ENCODE measurements at regions not wholly inside any gene's neighbourhood (a gene's known extent, or its start where the extent isn't known, plus 50 kb on each side); places are given as distances from the start of the nearest gene placed in this dataset.

- no peak overlapping the region for H2AK5ac ChIP-seq (ENCODE audit: low read length)
- no peak overlapping the region for H3K14ac ChIP-seq (ENCODE audit: low read length)
- no CpG with 5 or more reads among the region's 3 CpGs for WGBS (ENCODE audit: extremely low coverage, insufficient coverage, insufficient read length)
- H3K23ac ChIP-seq (ENCODE audit: low read length): no peak overlapping the region
- H4K8ac ChIP-seq (ENCODE audit: low read depth, low read length): no peak overlapping the region
- no peak overlapping the region for H4K91ac ChIP-seq (ENCODE audit: low read depth, low read length)
- no peak overlapping the region for H2BK12ac ChIP-seq (ENCODE audit: low read length)
- H3K79me2 ChIP-seq (ENCODE audit: control insufficient read depth, insufficient read depth, low read length, poor library complexity): no peaks in the 10 kb centered on the region
- H2AFZ ChIP-seq (ENCODE audit: insufficient read depth, low read length, poor library complexity): no peak overlapping the region
- no peaks in the 10 kb centered on the region for H3K9me3 ChIP-seq (ENCODE audit: insufficient read depth, low read depth, low read length)
- H3K4ac ChIP-seq (ENCODE audit: low read depth, low read length): no peak overlapping the region
- no peak overlapping the region for H2BK120ac ChIP-seq (ENCODE audit: insufficient read depth, low read length, poor library complexity)
- no peak overlapping the region for H3K27ac ChIP-seq (ENCODE audit: low read depth, low read length)
- H2BK5ac ChIP-seq (ENCODE audit: low read depth, low read length, poor library complexity): no peak overlapping the region
- H3K27me3 ChIP-seq (ENCODE audit: insufficient read depth, low read length): no peaks in the 10 kb centered on the region
- H4K12ac ChIP-seq (ENCODE audit: low read depth, low read length): no peak overlapping the region
- no peak overlapping the region for H3K9ac ChIP-seq (ENCODE audit: low read length)
- H3K4me3 ChIP-seq (ENCODE audit: low read depth, low read length): no peak overlapping the region
- DNase-seq: peak in 1 of 2 donors; percentile 15
- H3K4me1 ChIP-seq (ENCODE audit: control insufficient read depth in 1 of 2, insufficient read depth in 2 of 2, low read length in 2 of 2): peaks cover 3% of the 10 kb centered on the region in 2 experiments
- H3K36me3 ChIP-seq (ENCODE audit: control insufficient read depth in 1 of 2, insufficient read depth in 2 of 2, low read length in 2 of 2): no peaks in the 10 kb centered on the region
- no peaks in the 10 kb centered on the region for H3K79me1 ChIP-seq (ENCODE audit: low read length)
- H3K18ac ChIP-seq (ENCODE audit: low read length): no peak overlapping the region
- H3K4me2 ChIP-seq (ENCODE audit: low read length): no peak overlapping the region
Measured at GRCh38 chr7:132654150-132654549, 77.9 kb upstream of the PLXNA4 start.

- no peaks in the 10 kb centered on the region for H3K9me3 ChIP-seq (ENCODE audit: insufficient read depth, low read depth, low read length)
- no peak overlapping the region for H2BK12ac ChIP-seq (ENCODE audit: low read length)
- H3K27ac ChIP-seq (ENCODE audit: low read depth, low read length): no peak overlapping the region
- peaks cover 3% of the 10 kb centered on the region in 2 experiments for H3K4me1 ChIP-seq (ENCODE audit: control insufficient read depth in 1 of 2, insufficient read depth in 2 of 2, low read length in 2 of 2)
- H3K9ac ChIP-seq (ENCODE audit: low read length): no peak overlapping the region
- H3K4me2 ChIP-seq (ENCODE audit: low read length): no peak overlapping the region
- H2BK5ac ChIP-seq (ENCODE audit: low read depth, low read length, poor library complexity): no peak overlapping the region
- no peak for DNase-seq
- no peak overlapping the region for H4K12ac ChIP-seq (ENCODE audit: low read depth, low read length)
- H2AK5ac ChIP-seq (ENCODE audit: low read length): no peak overlapping the region
- H3K4me3 ChIP-seq (ENCODE audit: low read depth, low read length): no peak overlapping the region
- H3K23ac ChIP-seq (ENCODE audit: low read length): no peak overlapping the region
- no CpG with 5 or more reads among the region's 4 CpGs for WGBS (ENCODE audit: extremely low coverage, insufficient coverage, insufficient read length)
- no peak overlapping the region for H4K91ac ChIP-seq (ENCODE audit: low read depth, low read length)
- H3K14ac ChIP-seq (ENCODE audit: low read length): no peak overlapping the region
- no peaks in the 10 kb centered on the region for H3K27me3 ChIP-seq (ENCODE audit: insufficient read depth, low read length)
- no peak overlapping the region for H4K8ac ChIP-seq (ENCODE audit: low read depth, low read length)
- no peak overlapping the region for H3K4ac ChIP-seq (ENCODE audit: low read depth, low read length)
- H2BK120ac ChIP-seq (ENCODE audit: insufficient read depth, low read length, poor library complexity): no peak overlapping the region
- no peaks in the 10 kb centered on the region for H3K36me3 ChIP-seq (ENCODE audit: control insufficient read depth in 1 of 2, insufficient read depth in 2 of 2, low read length in 2 of 2)
- H2AFZ ChIP-seq (ENCODE audit: insufficient read depth, low read length, poor library complexity): no peak overlapping the region
- H3K79me2 ChIP-seq (ENCODE audit: control insufficient read depth, insufficient read depth, low read length, poor library complexity): no peaks in the 10 kb centered on the region
- no peak overlapping the region for H3K18ac ChIP-seq (ENCODE audit: low read length)
- H3K79me1 ChIP-seq (ENCODE audit: low read length): no peaks in the 10 kb centered on the region
Measured at GRCh38 chr7:132653366-132653930, 77.2 kb upstream of the PLXNA4 start.

- H3K9ac ChIP-seq (ENCODE audit: low read length): no peak overlapping the region
- no peak overlapping the region for H3K18ac ChIP-seq (ENCODE audit: low read length)
- no peaks in the 10 kb centered on the region for H3K9me3 ChIP-seq (ENCODE audit: insufficient read depth, low read depth, low read length)
- no peak for DNase-seq
- H3K27ac ChIP-seq (ENCODE audit: low read depth, low read length): no peak overlapping the region
- no peak overlapping the region for H4K12ac ChIP-seq (ENCODE audit: low read depth, low read length)
- H3K4me1 ChIP-seq (ENCODE audit: control insufficient read depth in 1 of 2, insufficient read depth in 2 of 2, low read length in 2 of 2): peaks cover 3% of the 10 kb centered on the region in 2 experiments
- no peaks in the 10 kb centered on the region for H3K27me3 ChIP-seq (ENCODE audit: insufficient read depth, low read length)
- no peak overlapping the region for H3K4me2 ChIP-seq (ENCODE audit: low read length)
- H2BK5ac ChIP-seq (ENCODE audit: low read depth, low read length, poor library complexity): no peak overlapping the region
- no peak overlapping the region for H2AK5ac ChIP-seq (ENCODE audit: low read length)
- H3K14ac ChIP-seq (ENCODE audit: low read length): no peak overlapping the region
- H2BK120ac ChIP-seq (ENCODE audit: insufficient read depth, low read length, poor library complexity): no peak overlapping the region
- no peak overlapping the region for H3K4me3 ChIP-seq (ENCODE audit: low read depth, low read length)
- H3K79me2 ChIP-seq (ENCODE audit: control insufficient read depth, insufficient read depth, low read length, poor library complexity): no peaks in the 10 kb centered on the region
- WGBS (ENCODE audit: extremely low coverage, insufficient coverage, insufficient read length): no CpG with 5 or more reads among the region's 1 CpG
- no peak overlapping the region for H3K4ac ChIP-seq (ENCODE audit: low read depth, low read length)
- H4K8ac ChIP-seq (ENCODE audit: low read depth, low read length): no peak overlapping the region
- no peak overlapping the region for H2AFZ ChIP-seq (ENCODE audit: insufficient read depth, low read length, poor library complexity)
- no peak overlapping the region for H2BK12ac ChIP-seq (ENCODE audit: low read length)
- H3K36me3 ChIP-seq (ENCODE audit: control insufficient read depth in 1 of 2, insufficient read depth in 2 of 2, low read length in 2 of 2): no peaks in the 10 kb centered on the region
- no peaks in the 10 kb centered on the region for H3K79me1 ChIP-seq (ENCODE audit: low read length)
- no peak overlapping the region for H3K23ac ChIP-seq (ENCODE audit: low read length)
- H4K91ac ChIP-seq (ENCODE audit: low read depth, low read length): no peak overlapping the region
Measured at GRCh38 chr7:132652507-132652906, 76.2 kb upstream of the PLXNA4 start.

- DNase-seq: peak in 1 of 2 donors; percentile 45
- H3K79me2 ChIP-seq (ENCODE audit: control insufficient read depth, insufficient read depth, low read length, poor library complexity): no peaks in the 10 kb centered on the region
- no peak overlapping the region for H3K4me3 ChIP-seq (ENCODE audit: low read depth, low read length)
- H3K36me3 ChIP-seq (ENCODE audit: control insufficient read depth in 1 of 2, insufficient read depth in 2 of 2, low read length in 2 of 2): no peaks in the 10 kb centered on the region
- no peak overlapping the region for H4K91ac ChIP-seq (ENCODE audit: low read depth, low read length)
- H2AFZ ChIP-seq (ENCODE audit: insufficient read depth, low read length, poor library complexity): no peak overlapping the region
- no peaks in the 10 kb centered on the region for H3K79me1 ChIP-seq (ENCODE audit: low read length)
- H2BK12ac ChIP-seq (ENCODE audit: low read length): no peak overlapping the region
- no peak overlapping the region for H2AK5ac ChIP-seq (ENCODE audit: low read length)
- H3K9me3 ChIP-seq (ENCODE audit: insufficient read depth, low read depth, low read length): no peaks in the 10 kb centered on the region
- no peak overlapping the region for H4K12ac ChIP-seq (ENCODE audit: low read depth, low read length)
- H3K18ac ChIP-seq (ENCODE audit: low read length): no peak overlapping the region
- no peak overlapping the region for H4K8ac ChIP-seq (ENCODE audit: low read depth, low read length)
- H3K9ac ChIP-seq (ENCODE audit: low read length): no peak overlapping the region
- H3K14ac ChIP-seq (ENCODE audit: low read length): no peak overlapping the region
- no peaks in the 10 kb centered on the region for H3K27me3 ChIP-seq (ENCODE audit: insufficient read depth, low read length)
- WGBS (ENCODE audit: extremely low coverage, insufficient coverage, insufficient read length): no CpG with 5 or more reads among the region's 3 CpGs
- no peak overlapping the region for H3K23ac ChIP-seq (ENCODE audit: low read length)
- H2BK120ac ChIP-seq (ENCODE audit: insufficient read depth, low read length, poor library complexity): no peak overlapping the region
- peaks cover 3% of the 10 kb centered on the region in 2 experiments for H3K4me1 ChIP-seq (ENCODE audit: control insufficient read depth in 1 of 2, insufficient read depth in 2 of 2, low read length in 2 of 2)
- no peak overlapping the region for H2BK5ac ChIP-seq (ENCODE audit: low read depth, low read length, poor library complexity)
- H3K4ac ChIP-seq (ENCODE audit: low read depth, low read length): no peak overlapping the region
- no peak overlapping the region for H3K27ac ChIP-seq (ENCODE audit: low read depth, low read length)
- H3K4me2 ChIP-seq (ENCODE audit: low read length): no peak overlapping the region
Measured at GRCh38 chr7:132650498-132650897, 74.2 kb upstream of the PLXNA4 start.

All from trophoblast cell (in vitro differentiated cells and primary cell).